NCI-H1417 (cell line): ENCODE measurements at regions not wholly inside any gene's neighbourhood (a gene's known extent, or its start where the extent isn't known, plus 50 kb on each side); places are given as distances from the start of the nearest gene placed in this dataset.

Experiments
- DNase-seq, 3 experiments: peaks; one replicate each; lab custom pipeline; 2025; lab: John Stamatoyannopoulos, UW

DNA sequence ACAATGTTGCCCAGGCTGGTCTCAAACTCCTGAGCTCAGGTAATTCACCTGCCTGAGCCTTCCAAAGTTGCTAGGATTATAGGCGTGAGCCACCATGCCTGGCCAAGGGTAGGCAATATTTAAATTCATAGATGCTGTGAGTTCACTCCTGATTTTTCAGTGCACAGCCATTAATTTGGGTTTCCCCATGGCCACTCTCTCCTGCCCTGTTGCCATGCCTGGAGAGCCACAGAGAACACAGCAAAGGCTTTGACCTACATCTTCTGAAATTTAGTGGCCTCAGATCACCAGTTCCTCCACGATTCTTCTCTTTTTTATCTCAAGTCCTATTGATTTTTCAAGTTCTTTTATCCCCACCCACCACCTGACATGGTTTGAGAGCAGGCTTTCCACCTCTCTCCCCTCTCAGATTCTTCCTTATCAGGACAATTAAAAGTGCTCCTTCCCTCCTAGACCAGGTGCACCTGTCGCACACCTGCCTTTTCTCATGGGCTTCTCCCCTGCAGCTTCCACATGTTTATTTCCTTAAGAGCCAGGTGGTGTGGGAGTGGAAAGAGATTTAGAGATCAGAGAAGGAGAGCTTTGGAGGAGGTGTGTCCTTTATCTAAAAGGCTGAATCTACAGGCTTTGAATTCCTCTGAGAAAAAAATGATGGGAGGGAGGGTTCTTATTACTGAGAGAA is 123.8 kb downstream of the ADRA2A start:
- peak; percentile 7 to 85 (median 43) for DNase-seq

DNA sequence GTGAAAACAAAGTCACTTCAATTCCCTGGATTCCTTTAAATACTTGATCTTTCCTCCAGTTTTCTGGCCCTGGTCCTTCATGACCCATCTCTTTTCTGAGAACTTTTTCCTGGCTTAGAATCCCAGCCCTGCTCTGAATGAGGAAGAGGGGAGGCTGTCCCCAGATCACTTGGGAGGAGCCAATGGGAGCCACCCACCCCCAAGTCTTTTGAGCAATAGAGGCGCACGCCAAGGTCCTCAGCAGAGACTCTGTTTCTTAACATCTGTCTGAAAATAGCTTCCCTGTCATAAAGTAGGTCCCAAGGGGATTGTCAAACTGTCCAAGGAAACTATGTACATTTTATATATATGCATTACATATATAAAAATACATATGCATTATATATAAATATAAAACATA is 126.8 kb downstream of the ADRA2A start:
- no peak for DNase-seq

DNA sequence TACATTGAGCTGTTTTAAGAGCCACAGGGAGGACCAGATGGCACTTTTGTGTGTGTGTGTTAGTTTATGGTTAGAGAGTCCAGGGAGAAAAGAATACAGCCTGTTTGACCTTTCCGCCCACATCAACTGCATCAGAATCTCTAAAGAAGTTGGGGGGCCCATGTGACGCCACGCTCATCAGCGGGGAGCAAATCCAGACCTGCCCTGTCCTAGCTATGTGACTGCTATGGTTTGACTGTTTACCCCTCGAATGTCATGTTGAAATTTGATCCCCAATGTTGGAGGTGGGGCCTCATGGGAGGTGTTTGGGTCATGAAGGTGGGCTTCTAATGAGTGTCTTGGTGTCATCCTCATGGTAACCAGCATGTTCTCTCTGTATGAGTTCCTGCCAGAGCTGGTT is 128.0 kb downstream of the ADRA2A start:
- no peak for DNase-seq

DNA sequence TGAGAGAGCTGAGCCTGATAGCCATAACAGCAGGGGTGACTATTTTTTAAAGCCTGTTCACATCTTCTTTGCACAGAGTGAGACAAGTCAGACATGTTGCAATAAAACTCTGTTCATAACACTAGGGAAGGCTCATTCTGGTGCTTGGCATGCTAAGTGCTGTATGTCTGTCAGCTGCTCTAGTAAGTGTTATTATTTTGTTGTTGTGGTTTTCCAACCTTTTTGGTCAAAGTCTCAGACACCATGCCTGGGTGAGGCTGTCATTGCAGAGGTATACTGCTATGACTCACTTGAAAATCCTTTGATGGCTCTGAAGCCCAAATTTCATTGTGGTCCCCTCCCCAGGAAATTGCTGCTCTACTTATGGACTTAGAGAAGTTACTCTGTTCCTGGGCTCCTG is 129.7 kb downstream of the ADRA2A start:
- DNase-seq: no peak

DNA sequence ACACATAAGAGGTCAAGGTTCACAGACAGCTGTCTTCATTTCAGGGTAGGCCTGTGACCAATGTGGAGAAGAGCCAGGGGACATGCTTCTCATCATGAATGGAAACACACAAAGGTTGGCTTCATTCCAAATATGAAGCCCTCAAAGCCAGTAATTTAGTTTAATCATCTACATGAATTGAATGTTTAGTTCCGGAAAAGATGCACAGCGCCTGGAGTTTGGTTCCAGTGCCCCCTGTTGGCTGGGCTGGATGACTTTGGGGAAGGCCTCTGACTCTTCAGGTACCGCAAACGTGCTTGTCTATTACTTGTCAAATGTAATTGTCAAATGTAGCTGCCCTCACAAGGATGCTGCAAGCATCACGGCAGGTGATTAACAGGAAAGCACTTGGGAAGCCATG is 130.7 kb downstream of the ADRA2A start:
- peak in 2 of 3 experiments; percentile 39 to 67 for DNase-seq

DNA sequence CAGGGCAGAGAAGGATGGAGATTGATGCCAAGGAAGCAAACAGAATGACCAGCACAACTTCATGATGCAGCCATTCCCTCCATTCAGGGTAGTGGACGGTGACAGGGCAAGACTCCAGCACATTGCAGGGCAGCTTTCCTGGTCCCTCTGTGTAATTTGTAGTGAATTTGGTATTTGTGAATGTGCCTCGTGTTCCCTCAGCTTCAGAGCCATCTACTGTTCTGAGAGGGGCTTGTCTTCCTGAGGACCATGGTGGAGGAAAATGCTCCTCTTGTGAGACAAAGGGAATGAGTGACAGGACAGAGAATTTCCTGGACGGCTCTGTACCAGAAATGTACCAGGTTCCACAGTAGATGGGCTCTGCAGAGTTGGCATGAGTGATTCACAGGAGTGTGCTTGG is 132.1 kb downstream of the ADRA2A start:
- DNase-seq: no peak

DNA sequence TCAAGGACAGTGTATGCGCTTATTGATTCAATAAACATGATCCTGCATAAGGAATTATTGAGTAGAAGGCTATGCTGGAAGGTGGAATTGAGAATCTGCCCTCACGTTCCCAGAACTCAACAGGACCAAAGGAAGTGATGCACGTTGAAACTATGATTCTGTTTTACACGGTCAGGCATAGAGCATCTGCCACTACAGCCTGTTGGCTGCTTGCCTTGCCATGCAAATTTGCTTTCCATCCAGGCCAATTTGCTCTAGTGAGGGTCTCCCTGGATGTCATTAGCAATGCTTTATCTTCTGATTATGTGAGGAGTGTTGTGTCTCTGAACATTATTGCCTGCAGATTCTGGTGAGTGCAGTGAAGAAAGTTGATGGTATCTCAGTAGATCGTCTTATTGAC is 132.9 kb downstream of the ADRA2A start:
- no peak for DNase-seq

GRCh38 chr10:111211241-111211640 is 134.4 kb downstream of the ADRA2A start:
- no peak for DNase-seq

DNA sequence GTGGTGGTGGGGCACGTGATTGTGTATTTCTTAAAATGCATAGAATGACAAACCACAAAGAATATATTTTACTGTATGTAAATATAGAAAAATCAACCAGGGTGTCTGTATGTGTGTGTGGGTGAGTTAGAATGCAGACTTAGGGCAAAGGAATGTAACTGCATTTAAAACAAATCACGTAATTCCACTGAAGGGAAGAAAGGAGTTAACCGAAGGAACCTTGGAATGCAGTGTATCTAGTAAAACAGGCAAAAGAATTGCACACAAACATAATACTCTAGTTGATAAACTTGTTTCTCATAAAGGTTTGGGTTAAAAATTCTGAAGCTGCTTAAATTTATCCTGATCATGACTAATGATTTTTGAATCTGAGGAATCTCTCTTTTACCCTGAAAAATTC is 134.9 kb downstream of the ADRA2A start:
- DNase-seq: no peak

GRCh38 chr10:111221682-111222480 is 145.1 kb downstream of the ADRA2A start:
- no peak for DNase-seq

GRCh38 chr10:111222961-111223360 is 146.1 kb downstream of the ADRA2A start:
- no peak for DNase-seq

DNA sequence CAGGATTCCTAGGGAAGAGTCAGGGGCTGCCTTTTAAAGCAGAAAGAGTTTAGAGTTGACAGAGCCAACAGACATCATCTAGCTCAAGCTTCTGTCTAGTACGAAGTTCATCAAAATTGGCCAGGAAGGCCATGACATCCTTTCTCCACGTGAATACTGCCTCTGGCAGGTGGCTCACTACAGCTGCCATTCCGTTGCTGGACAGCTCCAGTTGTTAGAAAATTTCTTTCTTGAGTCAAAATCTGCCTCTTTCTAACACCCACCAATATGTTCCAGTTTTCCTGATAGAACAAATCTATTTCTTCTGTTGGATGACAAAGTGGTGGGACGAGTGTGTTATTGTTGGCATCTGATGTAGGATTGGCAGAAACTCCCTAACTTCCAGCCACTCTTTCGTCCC is 154.9 kb downstream of the ADRA2A start:
- no peak for DNase-seq

DNA sequence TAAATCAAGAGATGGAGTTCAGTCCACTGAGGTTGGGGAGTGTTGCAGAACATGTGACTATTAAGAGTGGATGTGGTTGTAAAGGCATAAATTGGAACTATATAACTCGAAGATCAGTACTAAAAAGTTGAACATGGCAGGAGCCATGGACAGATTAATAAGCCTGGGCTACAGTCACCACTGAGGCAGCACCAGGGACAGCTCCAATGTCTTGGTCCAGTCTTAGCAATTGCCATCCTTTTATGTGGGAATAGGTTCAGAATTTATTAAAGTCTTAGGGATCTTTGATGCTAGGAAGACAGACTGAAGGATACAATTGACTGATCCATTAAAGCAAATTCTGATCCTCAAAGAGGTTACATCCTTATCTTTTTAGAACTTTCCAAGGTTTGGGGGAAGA is 156.6 kb downstream of the ADRA2A start:
- no peak for DNase-seq

DNA sequence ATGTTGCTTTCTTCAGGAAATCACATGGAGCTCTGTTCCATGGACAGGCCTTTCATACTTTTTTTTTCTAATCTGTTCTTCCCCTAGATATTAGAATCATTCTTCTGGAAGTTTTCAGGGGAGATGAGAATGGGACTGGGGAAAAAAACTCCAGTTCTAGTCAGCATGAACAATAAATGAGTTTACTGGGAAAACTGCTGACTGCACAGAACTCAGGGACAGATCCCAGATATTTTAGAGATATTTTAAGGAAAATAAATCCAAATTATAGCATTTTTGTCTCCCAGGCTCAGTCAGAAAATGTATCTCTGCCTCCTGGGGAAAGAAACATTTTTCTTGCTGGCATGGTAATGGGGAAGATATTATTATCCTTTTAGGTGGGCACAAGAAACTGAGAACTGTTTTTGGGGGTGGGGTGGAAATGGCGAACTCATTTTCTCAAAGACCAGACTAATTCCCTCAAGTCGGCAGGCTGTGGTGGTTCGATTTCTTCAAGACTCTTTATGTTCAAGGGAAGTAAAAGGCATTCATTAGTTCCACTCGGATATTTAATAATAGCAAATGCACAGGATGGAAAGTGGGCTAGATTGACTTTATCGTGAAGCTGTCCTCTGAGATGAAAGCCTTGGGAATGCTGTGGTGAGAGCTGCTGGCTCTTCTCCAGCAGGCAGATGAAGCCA is 157.5 kb downstream of the ADRA2A start:
- no peak for DNase-seq

DNA sequence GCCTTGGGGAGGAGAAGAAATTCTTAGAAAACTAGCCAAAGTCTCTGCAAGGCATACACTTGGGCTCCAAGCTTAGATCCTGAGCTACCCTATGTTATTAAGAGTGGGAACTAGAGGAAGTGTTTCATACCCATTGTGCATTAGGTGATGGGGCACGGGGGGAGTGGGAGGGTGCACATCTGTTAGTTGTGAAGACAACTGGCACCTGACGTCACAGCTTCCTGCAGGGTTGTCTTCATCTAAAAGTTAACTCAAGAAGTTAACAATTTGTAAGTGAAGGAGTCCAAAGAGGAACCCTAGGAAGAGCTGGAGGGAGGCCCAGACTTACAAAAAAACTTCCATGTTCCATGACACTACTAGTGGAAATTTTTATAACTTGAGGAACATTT is 158.1 kb downstream of the ADRA2A start:
- DNase-seq: no peak

GRCh38 chr10:111240348-111240747 is 163.5 kb downstream of the ADRA2A start:
- no peak for DNase-seq

DNA sequence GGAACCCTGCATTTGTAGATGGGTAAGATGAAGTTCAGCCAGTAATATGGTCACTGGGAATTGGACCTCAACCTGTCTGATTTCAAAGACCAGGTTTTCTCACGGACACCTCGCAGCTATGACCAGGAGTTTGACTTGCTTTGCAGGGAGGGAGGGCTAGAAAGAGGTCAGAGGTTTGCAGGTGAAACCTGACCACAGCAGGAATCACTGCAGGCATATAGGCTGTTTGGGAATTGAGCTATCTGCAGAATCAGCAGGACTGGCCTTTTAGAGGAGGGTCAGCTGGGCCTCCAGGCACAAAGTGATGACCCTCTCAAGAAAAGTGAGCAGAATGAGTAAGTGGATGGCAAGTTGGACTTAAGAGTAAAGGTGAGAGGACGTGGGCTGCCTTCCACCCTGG is 166.3 kb downstream of the ADRA2A start:
- DNase-seq: no peak

GRCh38 chr10:111246136-111246535 is 169.3 kb downstream of the ADRA2A start:
- DNase-seq: no peak

GRCh38 chr10:111246814-111247452 is 170.1 kb downstream of the ADRA2A start:
- DNase-seq: peak in 1 of 3 experiments; percentile 37

GRCh38 chr10:111247781-111248389 is 171.1 kb downstream of the ADRA2A start:
- DNase-seq: no peak

DNA sequence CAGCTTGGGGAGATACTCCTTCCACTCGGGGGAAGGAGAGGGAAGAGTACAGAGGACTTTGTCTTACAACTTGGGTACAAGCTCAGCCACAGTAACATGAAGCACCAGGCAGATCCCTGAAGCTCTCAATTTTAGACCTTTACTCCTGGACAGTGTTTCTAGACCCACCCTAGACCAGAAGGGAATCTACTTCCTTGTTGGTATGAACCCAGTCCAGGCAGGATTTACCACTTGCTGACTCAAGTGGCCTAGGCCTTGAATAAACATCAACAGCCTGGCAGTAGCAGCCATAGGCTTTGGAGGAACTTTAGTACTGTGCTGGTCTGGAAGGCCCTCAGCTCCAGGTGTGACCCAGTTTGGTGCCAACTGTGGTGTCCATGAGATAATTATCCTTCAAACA is 173.1 kb downstream of the ADRA2A start:
- DNase-seq: no peak

GRCh38 chr10:111261081-111261615 is 184.3 kb downstream of the ADRA2A start:
- DNase-seq: no peak
